Neural progenitor cell (in vitro differentiated cells): ENCODE measurements at regions not wholly inside any gene's neighbourhood (a gene's known extent, or its start where the extent isn't known, plus 50 kb on each side); places are given as distances from the start of the nearest gene placed in this dataset.

Experiments
- DNase-seq: peaks from one replicate; pipeline ENCODE4 v3.0.0-alpha.2; 2016; ENCODE audit warnings: low spot score
- H2AFZ ChIP-seq: fragments of 200-600 bp; sonication (generic); replicated peaks from 2 replicates; pipeline ENCODE4 v1.6.1; 2016; ENCODE audit warnings: antibody characterized with exemption
- H3F3A ChIP-seq: fragments of 200-600 bp; sonication (generic); 2 replicates; pipeline ENCODE4 v1.6.1; 2016; ENCODE audit warnings: antibody characterized with exemption, low read depth
- H3K27ac ChIP-seq: fragments of 200-600 bp; sonication (generic); 2 replicates; pipeline ENCODE4 v1.5.1; 2016; ENCODE audit warnings: mild to moderate bottlenecking
- H3K27me3 ChIP-seq: fragments of 200-600 bp; sonication (generic); 2 replicates; pipeline ENCODE4 v1.6.1; 2016; ENCODE audit warnings: mild to moderate bottlenecking, moderate library complexity
- H3K36me3 ChIP-seq: fragments of 200-600 bp; sonication (generic); 2 replicates; pipeline ENCODE4 v1.5.1; 2016
- H3K4me1 ChIP-seq: fragments of 200-600 bp; sonication (generic); 2 replicates; pipeline ENCODE4 v1.6.1; 2016; ENCODE audit warnings: mixed run types
- H3K4me2 ChIP-seq: fragments of 200-600 bp; sonication (generic); 2 replicates; pipeline ENCODE4 v1.6.1; 2016
- H3K4me3 ChIP-seq: fragments of 200-600 bp; sonication (generic); 2 replicates; pipeline ENCODE4 v1.5.1; 2016
- H3K79me2 ChIP-seq: fragments of 200-600 bp; sonication (generic); 2 replicates; pipeline ENCODE4 v1.6.1; 2016; ENCODE audit warnings: low read depth
- H3K9ac ChIP-seq: fragments of 200-600 bp; sonication (generic); 2 replicates; pipeline ENCODE4 v1.6.1; 2016
- H3K9me3 ChIP-seq: fragments of 200-600 bp; sonication (generic); 2 replicates; pipeline ENCODE4 v1.5.1; 2016; ENCODE audit warnings: low read depth
- H4K20me1 ChIP-seq: fragments of 200-600 bp; sonication (generic); 2 replicates; pipeline ENCODE4 v1.6.1; 2016; ENCODE audit warnings: low read depth
- H3K27ac Mint-ChIP-seq: 3 replicates; pipeline ENCODE4 v1.8.0; 2021; ENCODE audit warnings: mixed read lengths
- H3K27me3 Mint-ChIP-seq: 2 replicates; pipeline ENCODE4 v1.8.0; 2022; ENCODE audit warnings: low read depth, mild to moderate bottlenecking, inconsistent platforms, moderate library complexity, mixed read lengths; ENCODE audit not compliant: insufficient read depth
- H3K36me3 Mint-ChIP-seq: 3 replicates; pipeline ENCODE4 v1.8.0; 2021; ENCODE audit warnings: mixed read lengths
- H3K4me1 Mint-ChIP-seq: 3 replicates; pipeline ENCODE4 v1.8.0; 2021; ENCODE audit warnings: mixed read lengths
- H3K4me3 Mint-ChIP-seq: 3 replicates; pipeline ENCODE4 v1.8.0; 2021; ENCODE audit warnings: mild to moderate bottlenecking, moderate library complexity, mixed read lengths
- H3K9me3 Mint-ChIP-seq: 3 replicates; pipeline ENCODE4 v1.8.0; 2020; ENCODE audit warnings: mixed read lengths
- CTCF ChIP-seq: fragments of 200-600 bp; sonication (generic); IDR thresholded peaks from 2 replicates; pipeline ENCODE4 v1.5.1; 2017; ENCODE audit warnings: antibody characterized with exemption, mild to moderate bottlenecking
- EZH2 ChIP-seq: fragments of 200-600 bp; sonication (generic); IDR thresholded peaks from 2 replicates; pipeline ENCODE4 v1.6.1; 2017; ENCODE audit warnings: antibody characterized with exemption, mild to moderate bottlenecking, moderate library complexity
- EZH2phosphoT487 ChIP-seq: fragments of 200-600 bp; sonication (generic); IDR thresholded peaks from 2 replicates; pipeline ENCODE4 v1.6.1; 2017; ENCODE audit warnings: antibody characterized with exemption

GRCh38 chr13:44072536-44072935 lies 192.8 kb downstream of the LACC1 start:
- Histone ChIP-seq H3F3A (peaks cover 5% of the 10 kb centered on the region), H3K4me2 (no peak overlapping the region), H3K27ac (no peak overlapping the region), H4K20me1 (no peaks in the 10 kb centered on the region), H3K79me2 (no peaks in the 10 kb centered on the region), H3K4me3 (no peak overlapping the region), H3K4me1 (no peaks in the 10 kb centered on the region), H2AFZ (no peak overlapping the region), H3K9ac (no peak overlapping the region), H3K36me3 (no peaks in the 10 kb centered on the region), H3K27me3 (no peaks in the 10 kb centered on the region), H3K9me3 (peaks cover 7% of the 10 kb centered on the region)
- H3K9me3 Mint-ChIP-seq = peaks cover 45% of the 10 kb centered on the region
- TF ChIP-seq EZH2 (no peak), EZH2phosphoT487 (no peak), CTCF (no peak)
- no peaks in the 10 kb centered on the region for H3K27me3 Mint-ChIP-seq
- H3K27ac Mint-ChIP-seq = no peak overlapping the region
- no peak overlapping the region for H3K4me3 Mint-ChIP-seq
- H3K4me1 Mint-ChIP-seq = no peaks in the 10 kb centered on the region
- DNase-seq = no peak
- H3K36me3 Mint-ChIP-seq = peaks cover under 1% of the 10 kb centered on the region

GRCh38 chr13:44074611-44075010 lies 194.9 kb downstream of the LACC1 start:
- Histone ChIP-seq H2AFZ (no peak overlapping the region), H3K4me3 (no peak overlapping the region), H3K27me3 (no peaks in the 10 kb centered on the region), H3K27ac (no peak overlapping the region), H3K9ac (no peak overlapping the region), H3F3A (peaks cover 18% of the 10 kb centered on the region), H3K4me1 (peaks cover 19% of the 10 kb centered on the region), H3K9me3 (peaks cover 7% of the 10 kb centered on the region), H4K20me1 (no peaks in the 10 kb centered on the region), H3K36me3 (no peaks in the 10 kb centered on the region), H3K4me2 (no peak overlapping the region), H3K79me2 (no peaks in the 10 kb centered on the region)
- Mint-ChIP-seq H3K4me1 (peaks cover 13% of the 10 kb centered on the region), H3K9me3 (peaks cover 34% of the 10 kb centered on the region), H3K27me3 (no peaks in the 10 kb centered on the region), H3K36me3 (no peaks in the 10 kb centered on the region), H3K27ac (no peak overlapping the region), H3K4me3 (no peak overlapping the region)
- TF ChIP-seq EZH2phosphoT487 (no peak), CTCF (no peak), EZH2 (no peak)
- DNase-seq = no peak

DNA sequence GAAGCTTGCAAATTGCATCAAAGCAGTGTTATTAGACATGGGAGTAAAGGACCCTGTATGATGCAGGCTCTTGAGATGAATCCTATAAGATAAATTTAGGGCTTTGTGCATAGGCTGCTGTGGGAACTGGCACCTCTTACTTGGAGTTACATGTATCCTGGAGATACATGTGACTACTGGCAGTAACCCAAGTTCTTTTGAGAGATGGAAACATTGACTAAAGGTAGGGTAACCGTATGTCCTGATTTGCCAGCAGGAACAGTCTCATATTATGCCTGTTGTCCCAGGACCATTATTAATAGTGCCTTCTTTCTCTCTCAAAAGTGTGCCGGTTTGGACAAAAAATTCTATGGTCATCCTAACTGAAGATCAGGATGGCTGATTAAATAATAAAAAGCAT lies 195.4 kb downstream of the LACC1 start:
- no peak for DNase-seq

More for the DNA sequence above, 195.4 kb downstream of the LACC1 start:
- TF ChIP-seq EZH2phosphoT487 = no peak
- TF ChIP-seq CTCF = no peak
- no peak for TF ChIP-seq EZH2
- peaks cover 23% of the 10 kb centered on the region for H3F3A ChIP-seq
- H4K20me1 ChIP-seq = no peaks in the 10 kb centered on the region
- H3K4me3 ChIP-seq = no peak overlapping the region
- H3K79me2 ChIP-seq = no peaks in the 10 kb centered on the region
- Mint-ChIP-seq H3K27me3 (no peaks in the 10 kb centered on the region), H3K9me3 (peaks cover 35% of the 10 kb centered on the region), H3K27ac (no peak overlapping the region), H3K36me3 (no peaks in the 10 kb centered on the region), H3K4me1 (peaks cover 17% of the 10 kb centered on the region), H3K4me3 (no peak overlapping the region)
- H3K4me2 ChIP-seq = no peak overlapping the region
- H3K4me1 ChIP-seq = peaks cover 23% of the 10 kb centered on the region
- H3K27me3 ChIP-seq = no peaks in the 10 kb centered on the region
- no peak overlapping the region for H2AFZ ChIP-seq
- no peak overlapping the region for H3K9ac ChIP-seq
- H3K9me3 ChIP-seq = peaks cover 7% of the 10 kb centered on the region
- no peaks in the 10 kb centered on the region for H3K36me3 ChIP-seq
- no peak overlapping the region for H3K27ac ChIP-seq
